Smooth muscle cell (in vitro differentiated cells): ENCODE measurements at regions not wholly inside any gene's neighbourhood (a gene's known extent, or its start where the extent isn't known, plus 50 kb on each side); places are given as distances from the start of the nearest gene placed in this dataset.

Source experiments
- DNase-seq: peaks from one replicate; lab custom pipeline; 2025; ENCODE audit not compliant: unreplicated experiment; lab: John Stamatoyannopoulos, UW
- H2AFZ ChIP-seq: fragments of 200-600 bp; sonication (generic); 2 replicates; pipeline ENCODE4 v1.6.0; 2016; ENCODE audit warnings: antibody characterized with exemption, low read depth, mild to moderate bottlenecking
- H3F3A ChIP-seq: fragments of 200-600 bp; sonication (generic); 2 replicates; pipeline ENCODE4 v1.6.0; 2017; ENCODE audit warnings: antibody characterized with exemption, low read depth
- H3K27ac ChIP-seq: fragments of 200-600 bp; sonication (generic); 2 replicates; pipeline ENCODE4 v1.5.1; 2016; ENCODE audit warnings: low read depth, mild to moderate bottlenecking
- H3K27me3 ChIP-seq: fragments of 200-600 bp; sonication (generic); 2 replicates; pipeline ENCODE4 v1.6.1; 2016; ENCODE audit warnings: low read depth, mild to moderate bottlenecking
- H3K36me3 ChIP-seq: fragments of 200-600 bp; sonication (generic); 2 replicates; pipeline ENCODE4 v1.5.1; 2016; ENCODE audit warnings: low read depth
- H3K4me1 ChIP-seq: fragments of 200-600 bp; sonication (generic); 2 replicates; pipeline ENCODE4 v1.5.1; 2016; ENCODE audit warnings: low read depth
- H3K4me2 ChIP-seq: fragments of 200-600 bp; sonication (generic); 2 replicates; pipeline ENCODE4 v1.6.0; 2016; ENCODE audit warnings: mild to moderate bottlenecking
- H3K4me3 ChIP-seq: fragments of 200-600 bp; sonication (generic); 2 replicates; pipeline ENCODE4 v1.5.1; 2016; ENCODE audit warnings: mild to moderate bottlenecking
- H3K79me2 ChIP-seq: fragments of 200-600 bp; sonication (generic); 2 replicates; pipeline ENCODE4 v1.6.0; 2016; ENCODE audit warnings: low read depth, mild to moderate bottlenecking
- H3K9ac ChIP-seq: fragments of 200-600 bp; sonication (generic); 2 replicates; pipeline ENCODE4 v1.6.0; 2016; ENCODE audit warnings: low read depth
- H3K9me3 ChIP-seq: fragments of 200-600 bp; sonication (generic); replicated peaks from 2 replicates; pipeline ENCODE4 v1.5.1; 2016; ENCODE audit warnings: low read depth
- H4K20me1 ChIP-seq: fragments of 200-600 bp; sonication (generic); 2 replicates; pipeline ENCODE4 v1.6.0; 2016; ENCODE audit warnings: low read depth
- WGBS: methylation state at CpG from one replicate; pipeline ENCODE4 v1.1.7; 2016; ENCODE audit warnings: low lambda C conversion rate; 5-methylcytosine and 5-hydroxymethylcytosine counted together
- TF ChIP-seq, protein P1 (sequence below): fragments of 200-600 bp; sonication (generic); IDR thresholded peaks from 2 replicates; pipeline ENCODE4 v1.5.1; 2017; ENCODE audit warnings: borderline replicate concordance, mild to moderate bottlenecking, antibody characterized with exemption; ENCODE audit not compliant: insufficient read depth, poor library complexity, severe bottlenecking

DNA sequence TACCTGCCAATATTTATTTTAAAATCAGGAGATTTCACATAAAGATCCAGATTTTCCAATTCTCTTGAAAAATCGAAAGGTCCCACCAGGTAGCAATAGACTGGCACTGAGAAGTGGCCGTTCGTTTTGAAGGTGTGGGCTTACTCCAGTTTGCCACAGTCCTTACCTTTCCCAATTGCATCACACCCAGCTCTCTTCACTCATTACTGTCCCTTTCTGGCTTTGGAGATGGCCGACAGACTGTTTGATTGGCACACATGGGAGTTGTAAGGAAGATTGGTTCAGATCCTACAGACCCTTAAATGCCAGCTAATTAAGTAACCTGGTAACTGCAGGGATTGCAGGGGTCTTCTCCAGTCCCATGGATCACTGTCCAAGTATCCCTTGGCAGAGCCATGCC lies 68.7 kb upstream of the LARP1 start:
- no peaks in the 10 kb centered on the region for H3K9me3 ChIP-seq
- no peaks in the 10 kb centered on the region for H3K27me3 ChIP-seq
- H3K4me2 ChIP-seq, result no peak overlapping the region
- H3K79me2 ChIP-seq, result no peaks in the 10 kb centered on the region
- H3K27ac ChIP-seq, result no peak overlapping the region
- no peak overlapping the region for H3K9ac ChIP-seq
- no peaks in the 10 kb centered on the region for H4K20me1 ChIP-seq
- H2AFZ ChIP-seq, result no peak overlapping the region
- H3K4me3 ChIP-seq, result no peak overlapping the region
- DNase-seq, result no peak
- H3F3A ChIP-seq, result no peaks in the 10 kb centered on the region
- 96% methylated on average over 4 of the region's 4 CpGs for WGBS
- H3K36me3 ChIP-seq, result no peaks in the 10 kb centered on the region
- TF ChIP-seq, protein P1, sequence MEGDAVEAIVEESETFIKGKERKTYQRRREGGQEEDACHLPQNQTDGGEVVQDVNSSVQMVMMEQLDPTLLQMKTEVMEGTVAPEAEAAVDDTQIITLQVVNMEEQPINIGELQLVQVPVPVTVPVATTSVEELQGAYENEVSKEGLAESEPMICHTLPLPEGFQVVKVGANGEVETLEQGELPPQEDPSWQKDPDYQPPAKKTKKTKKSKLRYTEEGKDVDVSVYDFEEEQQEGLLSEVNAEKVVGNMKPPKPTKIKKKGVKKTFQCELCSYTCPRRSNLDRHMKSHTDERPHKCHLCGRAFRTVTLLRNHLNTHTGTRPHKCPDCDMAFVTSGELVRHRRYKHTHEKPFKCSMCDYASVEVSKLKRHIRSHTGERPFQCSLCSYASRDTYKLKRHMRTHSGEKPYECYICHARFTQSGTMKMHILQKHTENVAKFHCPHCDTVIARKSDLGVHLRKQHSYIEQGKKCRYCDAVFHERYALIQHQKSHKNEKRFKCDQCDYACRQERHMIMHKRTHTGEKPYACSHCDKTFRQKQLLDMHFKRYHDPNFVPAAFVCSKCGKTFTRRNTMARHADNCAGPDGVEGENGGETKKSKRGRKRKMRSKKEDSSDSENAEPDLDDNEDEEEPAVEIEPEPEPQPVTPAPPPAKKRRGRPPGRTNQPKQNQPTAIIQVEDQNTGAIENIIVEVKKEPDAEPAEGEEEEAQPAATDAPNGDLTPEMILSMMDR, result no peak
- H3K4me1 ChIP-seq, result peaks cover 4% of the 10 kb centered on the region

- Histone ChIP-seq H3K4me1 (peaks cover 4% of the 10 kb centered on the region), H2AFZ (peak overlapping the region; percentile 87), H3F3A (no peaks in the 10 kb centered on the region), H3K4me3 (peak overlapping the region; percentile 59), H4K20me1 (no peaks in the 10 kb centered on the region), H3K36me3 (no peaks in the 10 kb centered on the region), H3K4me2 (peak overlapping the region; percentile 87), H3K79me2 (no peaks in the 10 kb centered on the region), H3K9ac (peak overlapping the region; percentile 26), H3K27ac (peak overlapping the region; percentile 54), H3K9me3 (no peaks in the 10 kb centered on the region), H3K27me3 (no peaks in the 10 kb centered on the region)
- no peak for DNase-seq
- WGBS, result 20% methylated on average over 13 of the region's 16 CpGs
- TF ChIP-seq, protein P1, result no peak
Observed at GRCh38 chr5:154683101-154683880, 71.9 kb upstream of the LARP1 start.

GRCh38 chr5:154679501-154679900 lies 75.7 kb upstream of the LARP1 start:
- Histone ChIP-seq H3K4me1 (peaks cover 4% of the 10 kb centered on the region), H3F3A (peaks cover 4% of the 10 kb centered on the region), H3K4me2 (no peak overlapping the region), H2AFZ (no peak overlapping the region), H3K9ac (no peak overlapping the region), H3K27me3 (no peaks in the 10 kb centered on the region), H4K20me1 (no peaks in the 10 kb centered on the region), H3K36me3 (no peaks in the 10 kb centered on the region), H3K4me3 (no peak overlapping the region), H3K9me3 (no peaks in the 10 kb centered on the region), H3K79me2 (no peaks in the 10 kb centered on the region), H3K27ac (no peak overlapping the region)
- whole genome bisulfite sequencing, result 92% methylated on average over 4 of the region's 4 CpGs
- TF ChIP-seq, protein P1, result no peak
- no peak for DNase-seq

DNA sequence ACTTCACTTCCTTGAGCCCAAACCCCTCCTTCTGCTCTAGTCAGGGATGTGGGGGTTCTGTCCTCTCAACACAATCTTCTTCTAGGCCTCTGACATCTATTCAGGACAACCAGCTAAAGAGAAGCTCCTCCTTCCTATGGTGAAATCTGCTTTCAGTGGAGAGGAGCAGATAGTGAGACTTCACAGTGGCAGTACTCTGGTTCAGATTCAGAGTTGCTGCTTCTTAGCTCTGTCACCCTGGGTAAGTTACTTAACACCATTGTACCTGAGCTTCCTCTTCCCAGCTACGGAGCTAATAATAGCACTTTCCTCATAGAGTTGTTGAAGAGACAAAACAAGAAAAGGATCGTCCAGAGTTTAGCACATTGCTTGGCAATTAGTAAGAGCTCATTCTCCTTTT lies 77.3 kb upstream of the LARP1 start:
- peaks cover 4% of the 10 kb centered on the region for H3F3A ChIP-seq
- H3K36me3 ChIP-seq, result no peaks in the 10 kb centered on the region
- H3K4me3 ChIP-seq, result no peak overlapping the region
- H2AFZ ChIP-seq, result peak overlapping the region; percentile 47
- H4K20me1 ChIP-seq, result no peaks in the 10 kb centered on the region
- H3K9me3 ChIP-seq, result no peaks in the 10 kb centered on the region
- no peak overlapping the region for H3K27ac ChIP-seq
- 35% methylated on average over 2 of the region's 2 CpGs for WGBS
- TF ChIP-seq, protein P1, result no peak
- no peak for DNase-seq
- H3K4me1 ChIP-seq, result peaks cover under 1% of the 10 kb centered on the region
- H3K79me2 ChIP-seq, result no peaks in the 10 kb centered on the region
- no peak overlapping the region for H3K9ac ChIP-seq
- H3K4me2 ChIP-seq, result no peak overlapping the region
- H3K27me3 ChIP-seq, result no peaks in the 10 kb centered on the region
